Erythroblast (primary cell): ENCODE measurements at regions not wholly inside any gene's neighbourhood (a gene's known extent, or its start where the extent isn't known, plus 50 kb on each side); places are given as distances from the start of the nearest gene placed in this dataset.

Experiments used
- GATA1 ChIP-seq: IDR thresholded peaks from 2 replicates; pipeline ENCODE4 v1.6.1; 2011; ENCODE audit warnings: low read depth, mild to moderate bottlenecking, control low read depth, low read length, moderate library complexity
- POLR2A ChIP-seq: IDR thresholded peaks from 2 replicates; pipeline ENCODE4 v1.6.1; 2011; ENCODE audit warnings: mild to moderate bottlenecking, low read length

DNA sequence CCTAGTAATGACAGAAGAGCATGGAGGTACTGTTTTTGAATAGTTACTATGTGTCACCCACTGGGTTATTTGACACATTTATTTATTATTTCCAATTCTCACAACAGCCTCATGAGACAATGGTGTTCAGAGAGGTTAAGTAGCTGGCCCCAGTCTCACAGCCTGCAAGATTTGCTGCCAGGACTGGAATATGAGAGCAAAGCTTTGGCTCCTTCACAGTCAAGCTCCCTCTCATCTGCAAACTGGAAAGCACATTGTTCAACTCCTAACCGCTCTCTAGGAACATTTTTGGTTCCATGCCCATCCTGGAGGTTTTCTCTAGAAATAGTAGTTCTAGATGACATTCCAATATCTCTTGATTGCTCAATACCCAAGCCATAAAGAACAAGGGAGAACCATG, 75.5 kb upstream of the CXCL12 start:
- TF ChIP-seq GATA1 = no peak
- TF ChIP-seq POLR2A = no peak
